ENCODE measurements at regions not wholly inside any gene's neighbourhood (a gene's known extent, or its start where the extent isn't known, plus 50 kb on each side); places are given as distances from the start of the nearest gene placed in this dataset.
"Not testable (repeated sequence)": the region's sequence is repeated elsewhere in the genome, so short reads cannot be mapped to it uniquely, and the experiment has no call there.

- no peak for DNase-seq (ENCODE audit: low spot score)
Observed at GRCh38 chr14:28820677-28821076, 54.1 kb downstream of the FOXG1 start.

GRCh38 chr14:28821993-28822392 is 55.4 kb downstream of the FOXG1 start:
- no peak for DNase-seq (ENCODE audit: low spot score)

- DNase-seq (ENCODE audit: low spot score) = no peak
Observed at GRCh38 chr14:28823245-28823644, 56.7 kb downstream of the FOXG1 start.

- DNase-seq (ENCODE audit: low spot score) = no peak
Observed at GRCh38 chr14:28830115-28830534, 63.5 kb downstream of the FOXG1 start.

- DNase-seq (ENCODE audit: low spot score) = no peak
Observed at GRCh38 chr14:28831126-28831525, 64.5 kb downstream of the FOXG1 start.

GRCh38 chr14:28842569-28842968 is 76.0 kb downstream of the FOXG1 start:
- DNase-seq (ENCODE audit: low spot score) = not testable (repeated sequence)

GRCh38 chr14:28867571-28867970 is 101.0 kb downstream of the FOXG1 start:
- DNase-seq (ENCODE audit: low spot score) = no peak

- no peak for DNase-seq (ENCODE audit: low spot score)
Observed at GRCh38 chr14:28870033-28870564, 103.5 kb downstream of the FOXG1 start.

GRCh38 chr14:28875934-28876571 is 109.5 kb downstream of the FOXG1 start:
- DNase-seq (ENCODE audit: low spot score) = no peak

- no peak for DNase-seq (ENCODE audit: low spot score)
Observed at GRCh38 chr14:28876572-28876945, 110.0 kb downstream of the FOXG1 start.

GRCh38 chr14:28877923-28878322 is 111.3 kb downstream of the FOXG1 start:
- no peak for DNase-seq (ENCODE audit: low spot score)

- peak; percentile 50 for DNase-seq (ENCODE audit: low spot score)
Observed at GRCh38 chr14:28879573-28879996, 113.0 kb downstream of the FOXG1 start.

GRCh38 chr14:28886940-28887339 is 120.4 kb downstream of the FOXG1 start:
- no peak for DNase-seq (ENCODE audit: low spot score)

GRCh38 chr14:28895389-28895788 is 128.8 kb downstream of the FOXG1 start:
- DNase-seq (ENCODE audit: low spot score) = no peak

- no peak for DNase-seq (ENCODE audit: low spot score)
Observed at GRCh38 chr14:28896337-28896736, 129.8 kb downstream of the FOXG1 start.

- no peak for DNase-seq (ENCODE audit: low spot score)
Observed at GRCh38 chr14:28901631-28902030, 135.0 kb downstream of the FOXG1 start.

GRCh38 chr14:28902930-28903329 is 136.3 kb downstream of the FOXG1 start:
- DNase-seq (ENCODE audit: low spot score) = no peak

GRCh38 chr14:28911521-28911920 is 144.9 kb downstream of the FOXG1 start:
- DNase-seq (ENCODE audit: low spot score) = no peak

- DNase-seq (ENCODE audit: low spot score) = no peak
Observed at GRCh38 chr14:28913056-28913455, 146.5 kb downstream of the FOXG1 start.

GRCh38 chr14:28926122-28926521 is 159.5 kb downstream of the FOXG1 start:
- DNase-seq (ENCODE audit: low spot score) = no peak

GRCh38 chr14:28931999-28932398 is 165.4 kb downstream of the FOXG1 start:
- no peak for DNase-seq (ENCODE audit: low spot score)

GRCh38 chr14:28936601-28937000 is 170.0 kb downstream of the FOXG1 start:
- DNase-seq (ENCODE audit: low spot score) = no peak

GRCh38 chr14:28941758-28942157 is 175.2 kb downstream of the FOXG1 start:
- no peak for DNase-seq (ENCODE audit: low spot score)

- no peak for DNase-seq (ENCODE audit: low spot score)
Observed at GRCh38 chr14:28944605-28945004, 178.0 kb downstream of the FOXG1 start.

Data from ecto neural progenitor cell (in vitro differentiated cells).